Osteocyte (in vitro differentiated cells): ENCODE measurements at regions not wholly inside any gene's neighbourhood (a gene's known extent, or its start where the extent isn't known, plus 50 kb on each side); places are given as distances from the start of the nearest gene placed in this dataset.

Experiments
- DNase-seq: peaks from one replicate; pipeline ENCODE4 v3.0.0; 2021; ENCODE audit warnings: mixed read lengths; ENCODE audit not compliant: unreplicated experiment; ENCODE audit errors: extremely low spot score
- H3K27ac Mint-ChIP-seq: one replicate; pipeline ENCODE4 v1.8.0; 2021; ENCODE audit warnings: mild to moderate bottlenecking, mixed read lengths; ENCODE audit not compliant: unreplicated experiment
- H3K27me3 Mint-ChIP-seq: one replicate; pipeline ENCODE4 v1.8.0; 2021; ENCODE audit warnings: mixed read lengths; ENCODE audit not compliant: unreplicated experiment
- H3K36me3 Mint-ChIP-seq: one replicate; pipeline ENCODE4 v1.8.0; 2021; ENCODE audit warnings: mixed read lengths; ENCODE audit not compliant: unreplicated experiment
- H3K4me1 Mint-ChIP-seq: one replicate; pipeline ENCODE4 v1.8.0; 2021; ENCODE audit warnings: mixed read lengths; ENCODE audit not compliant: unreplicated experiment
- H3K4me3 Mint-ChIP-seq: one replicate; pipeline ENCODE4 v1.8.0; 2021; ENCODE audit warnings: mild to moderate bottlenecking, moderate library complexity, mixed read lengths; ENCODE audit not compliant: unreplicated experiment
- H3K9me3 Mint-ChIP-seq: one replicate; pipeline ENCODE4 v1.8.0; 2021; ENCODE audit warnings: mixed read lengths; ENCODE audit not compliant: unreplicated experiment
- TF ChIP-seq, protein P1 (sequence below): fragments of 200-600 bp; sonication (generic); IDR thresholded peaks from 2 replicates; pipeline ENCODE4 v1.5.0; 2021; ENCODE audit warnings: antibody characterized with exemption, mild to moderate bottlenecking, moderate library complexity

DNA sequence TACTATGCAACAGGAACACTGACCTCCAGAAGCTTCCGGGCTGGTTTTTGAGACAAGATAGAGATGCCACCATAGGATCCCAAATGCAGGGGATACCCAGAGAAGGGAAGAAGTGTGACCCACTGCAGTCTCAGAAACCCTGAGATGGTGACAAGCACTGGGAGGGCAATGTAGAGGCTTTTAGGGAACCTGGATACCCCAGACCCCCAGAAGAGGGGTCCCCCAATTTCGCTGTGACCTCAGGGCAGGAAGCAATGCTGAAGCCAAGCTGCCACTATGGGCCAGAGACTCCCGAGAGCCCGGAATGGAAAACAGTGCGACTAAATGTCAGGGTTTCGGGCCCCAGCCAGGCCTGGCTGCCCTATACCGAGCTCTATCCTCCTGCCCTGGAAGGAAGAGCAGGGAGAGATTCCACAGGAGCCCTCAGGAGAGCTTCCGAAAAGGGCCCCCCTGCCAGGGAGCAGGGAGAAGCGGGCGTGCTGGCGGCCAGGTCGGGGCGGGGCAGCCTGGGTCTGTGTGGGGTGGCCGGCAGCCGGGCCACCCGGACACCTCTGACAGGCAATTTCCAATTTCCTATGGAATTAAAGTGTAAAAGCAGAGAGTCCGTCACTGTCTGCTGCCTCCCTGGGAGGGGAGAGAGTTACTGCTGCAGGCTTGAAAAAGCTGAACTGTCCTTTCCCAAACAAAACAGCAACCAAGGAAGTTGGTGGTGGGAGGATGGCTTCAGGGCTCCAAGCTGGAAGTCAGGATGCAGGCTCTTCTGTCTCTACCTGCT is 154.2 kb downstream of the FGF18 start:
- Mint-ChIP-seq H3K9me3 (peaks cover 15% of the 10 kb centered on the region), H3K27ac (no peak overlapping the region), H3K4me1 (peaks cover 10% of the 10 kb centered on the region), H3K4me3 (no peak overlapping the region), H3K27me3 (peaks cover 25% of the 10 kb centered on the region), H3K36me3 (peaks cover 4% of the 10 kb centered on the region)
- TF ChIP-seq, protein P1, sequence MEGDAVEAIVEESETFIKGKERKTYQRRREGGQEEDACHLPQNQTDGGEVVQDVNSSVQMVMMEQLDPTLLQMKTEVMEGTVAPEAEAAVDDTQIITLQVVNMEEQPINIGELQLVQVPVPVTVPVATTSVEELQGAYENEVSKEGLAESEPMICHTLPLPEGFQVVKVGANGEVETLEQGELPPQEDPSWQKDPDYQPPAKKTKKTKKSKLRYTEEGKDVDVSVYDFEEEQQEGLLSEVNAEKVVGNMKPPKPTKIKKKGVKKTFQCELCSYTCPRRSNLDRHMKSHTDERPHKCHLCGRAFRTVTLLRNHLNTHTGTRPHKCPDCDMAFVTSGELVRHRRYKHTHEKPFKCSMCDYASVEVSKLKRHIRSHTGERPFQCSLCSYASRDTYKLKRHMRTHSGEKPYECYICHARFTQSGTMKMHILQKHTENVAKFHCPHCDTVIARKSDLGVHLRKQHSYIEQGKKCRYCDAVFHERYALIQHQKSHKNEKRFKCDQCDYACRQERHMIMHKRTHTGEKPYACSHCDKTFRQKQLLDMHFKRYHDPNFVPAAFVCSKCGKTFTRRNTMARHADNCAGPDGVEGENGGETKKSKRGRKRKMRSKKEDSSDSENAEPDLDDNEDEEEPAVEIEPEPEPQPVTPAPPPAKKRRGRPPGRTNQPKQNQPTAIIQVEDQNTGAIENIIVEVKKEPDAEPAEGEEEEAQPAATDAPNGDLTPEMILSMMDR: no peak
- peak; percentile 81 for DNase-seq

DNA sequence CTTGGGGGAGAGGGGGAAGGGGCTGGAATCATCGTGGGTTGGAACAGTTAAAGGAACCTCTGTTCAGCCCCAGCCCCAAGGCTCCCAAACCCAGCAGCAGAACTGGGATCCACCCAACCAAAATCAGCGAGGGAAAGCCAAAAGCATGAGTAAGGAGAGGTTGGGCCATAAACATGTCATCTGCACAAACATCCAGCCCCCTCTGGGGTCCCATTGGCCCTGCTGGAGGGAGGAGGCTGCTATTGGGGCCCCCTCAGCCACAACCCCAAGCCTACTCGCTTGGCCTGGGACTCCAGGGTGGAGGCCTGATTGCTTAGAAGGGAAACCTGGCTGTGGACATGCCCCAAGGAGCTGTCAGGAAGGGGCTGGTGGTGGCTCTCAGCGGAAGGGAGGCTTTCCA is 154.9 kb downstream of the FGF18 start:
- Mint-ChIP-seq H3K27me3 (peaks cover 21% of the 10 kb centered on the region), H3K27ac (no peak overlapping the region), H3K4me1 (peaks cover 10% of the 10 kb centered on the region), H3K9me3 (peaks cover 8% of the 10 kb centered on the region), H3K4me3 (no peak overlapping the region), H3K36me3 (no peaks in the 10 kb centered on the region)
- TF ChIP-seq, protein P1: no peak
- peak; percentile 72 for DNase-seq

DNA sequence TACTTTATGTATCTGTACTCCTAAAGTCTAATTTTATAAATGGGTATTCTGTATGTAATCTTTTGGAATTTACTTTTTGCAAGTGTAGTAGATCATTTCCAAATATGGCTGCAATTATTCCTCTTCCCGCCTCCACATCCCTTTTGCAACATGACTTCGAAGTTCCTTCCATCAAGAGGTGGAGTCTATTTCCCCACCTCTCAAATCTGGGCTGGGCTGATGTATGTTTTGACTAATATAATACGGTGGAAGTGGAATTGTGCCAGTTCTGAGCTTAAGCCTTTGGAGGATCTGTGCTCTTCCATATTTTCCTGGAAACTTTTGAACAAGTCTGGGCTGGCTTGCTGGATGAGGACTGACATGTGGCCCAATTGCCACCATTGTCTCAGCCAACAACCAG is 155.9 kb downstream of the FGF18 start:
- Mint-ChIP-seq H3K9me3 (peaks cover 4% of the 10 kb centered on the region), H3K36me3 (no peaks in the 10 kb centered on the region), H3K27me3 (peaks cover 25% of the 10 kb centered on the region), H3K4me1 (peaks cover 10% of the 10 kb centered on the region), H3K27ac (no peak overlapping the region), H3K4me3 (no peak overlapping the region)
- TF ChIP-seq, protein P1: no peak
- DNase-seq: peak; percentile 19

DNA sequence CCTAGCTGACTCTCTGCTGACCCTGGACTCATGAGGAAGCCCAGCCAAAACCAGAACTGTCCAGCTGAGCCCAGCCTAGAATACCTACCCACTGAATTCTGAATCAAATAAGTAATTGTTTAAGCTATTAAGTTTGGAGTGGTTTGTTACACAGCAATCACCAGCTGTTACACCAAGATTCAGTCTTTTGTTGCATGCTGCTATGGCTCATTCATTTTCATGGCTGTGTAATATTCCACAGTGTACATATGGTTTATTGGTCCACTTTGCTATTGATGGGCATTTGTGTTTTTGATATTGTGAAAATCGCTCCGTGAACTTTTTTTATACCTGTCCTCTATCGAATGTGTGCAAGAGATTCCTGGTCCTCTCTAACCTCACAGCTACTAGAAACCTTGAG is 156.4 kb downstream of the FGF18 start:
- Mint-ChIP-seq H3K9me3 (peaks cover 4% of the 10 kb centered on the region), H3K27ac (no peak overlapping the region), H3K4me1 (peaks cover 10% of the 10 kb centered on the region), H3K4me3 (no peak overlapping the region), H3K27me3 (peaks cover 25% of the 10 kb centered on the region), H3K36me3 (no peaks in the 10 kb centered on the region)
- no peak for DNase-seq
- TF ChIP-seq, protein P1: no peak

DNA sequence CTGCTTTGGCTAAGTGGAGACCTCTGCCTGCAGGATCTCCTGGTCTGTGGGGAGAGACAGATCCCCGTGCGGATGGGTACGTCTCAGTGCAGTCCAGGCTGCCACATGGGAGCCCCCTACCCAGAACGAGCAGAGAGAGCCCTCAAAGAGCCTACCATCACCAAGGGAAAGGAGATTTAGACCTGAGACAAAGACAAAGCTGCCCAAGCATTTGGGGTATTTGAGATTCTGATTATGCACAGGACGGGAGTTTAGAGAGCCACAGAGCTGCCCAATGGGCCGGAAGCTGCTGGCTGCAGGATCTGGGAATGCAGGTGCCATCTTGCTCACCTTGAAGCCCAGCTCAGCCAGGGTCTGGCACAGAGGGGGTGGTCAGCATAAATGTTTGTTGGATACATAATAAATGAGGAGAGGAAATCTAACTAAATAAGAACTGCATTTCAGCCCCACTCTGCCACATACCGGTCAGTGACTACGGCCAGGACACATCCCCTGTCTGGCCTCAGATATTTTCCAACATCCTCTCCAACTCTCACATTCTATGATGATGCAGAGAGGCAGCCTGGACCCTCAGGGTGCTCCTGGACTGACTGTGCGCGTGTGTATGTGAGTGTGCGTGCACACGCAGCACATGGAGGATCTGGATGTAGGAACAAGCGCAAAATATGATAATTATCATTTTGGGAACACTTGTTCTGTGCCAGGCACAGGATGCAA is 157.8 kb downstream of the FGF18 start:
- H3K27ac Mint-ChIP-seq: no peak overlapping the region
- peak; percentile 72 for DNase-seq
- peaks cover 4% of the 10 kb centered on the region for H3K9me3 Mint-ChIP-seq
- peaks cover 4% of the 10 kb centered on the region for H3K4me1 Mint-ChIP-seq
- no peak overlapping the region for H3K4me3 Mint-ChIP-seq
- TF ChIP-seq, protein P1: no peak
- H3K27me3 Mint-ChIP-seq: peaks cover 25% of the 10 kb centered on the region
- H3K36me3 Mint-ChIP-seq: no peaks in the 10 kb centered on the region
